Medulla oblongata (tissue), 1 donor: ENCODE measurements at regions not wholly inside any gene's neighbourhood (a gene's known extent, or its start where the extent isn't known, plus 50 kb on each side); places are given as distances from the start of the nearest gene placed in this dataset.

Experiments
- DNase-seq: peaks from one replicate; pipeline ENCODE4 v3.0.0-alpha.2; 2015; ENCODE audit errors: extremely low spot score

- DNase-seq = no peak
Measured at GRCh38 chr7:25775999-25776743, 375.8 kb upstream of the NFE2L3 start.

GRCh38 chr7:25776744-25777123 is 375.3 kb upstream of the NFE2L3 start:
- no peak for DNase-seq

GRCh38 chr7:25777969-25778708 is 373.9 kb upstream of the NFE2L3 start:
- DNase-seq = no peak

- DNase-seq = no peak
Measured at GRCh38 chr7:25779002-25779546, 372.9 kb upstream of the NFE2L3 start.

GRCh38 chr7:25780904-25781303 is 371.1 kb upstream of the NFE2L3 start:
- DNase-seq = no peak

- DNase-seq = no peak
Measured at GRCh38 chr7:25781704-25782103, 370.3 kb upstream of the NFE2L3 start.

- no peak for DNase-seq
Measured at GRCh38 chr7:25786936-25787335, 365.1 kb upstream of the NFE2L3 start.

GRCh38 chr7:25787336-25787735 is 364.7 kb upstream of the NFE2L3 start:
- DNase-seq = no peak

GRCh38 chr7:25788371-25788770 is 363.6 kb upstream of the NFE2L3 start:
- DNase-seq = no peak

- DNase-seq = no peak
Measured at GRCh38 chr7:25788961-25789620, 362.9 kb upstream of the NFE2L3 start.

GRCh38 chr7:25789701-25790640 is 362.0 kb upstream of the NFE2L3 start:
- DNase-seq = no peak

- DNase-seq = no peak
Measured at GRCh38 chr7:25790963-25791362, 361.0 kb upstream of the NFE2L3 start.

- DNase-seq = no peak
Measured at GRCh38 chr7:25792586-25792985, 359.4 kb upstream of the NFE2L3 start.

- DNase-seq = no peak
Measured at GRCh38 chr7:25795824-25796235, 356.2 kb upstream of the NFE2L3 start.

GRCh38 chr7:25798344-25798743 is 353.7 kb upstream of the NFE2L3 start:
- DNase-seq = no peak

GRCh38 chr7:25801214-25801613 is 350.8 kb upstream of the NFE2L3 start:
- no peak for DNase-seq

- DNase-seq = no peak
Measured at GRCh38 chr7:25802057-25802456, 349.9 kb upstream of the NFE2L3 start.

GRCh38 chr7:25802473-25802872 is 349.5 kb upstream of the NFE2L3 start:
- no peak for DNase-seq

- no peak for DNase-seq
Measured at GRCh38 chr7:25803117-25803887, 348.7 kb upstream of the NFE2L3 start.

GRCh38 chr7:25804154-25804553 is 347.8 kb upstream of the NFE2L3 start:
- no peak for DNase-seq
